ENCODE measurements at regions not wholly inside any gene's neighbourhood (a gene's known extent, or its start where the extent isn't known, plus 50 kb on each side); places are given as distances from the start of the nearest gene placed in this dataset.

- Histone ChIP-seq H3K4me1 (ENCODE audit: control insufficient read depth, insufficient read depth, low read length) (no peaks in the 10 kb centered on the region), H3K27ac (ENCODE audit: insufficient read depth, low read length) (no peak overlapping the region), H3K14ac (replicated peaks; ENCODE audit: low read depth, low read length) (no peak overlapping the region), H3K23ac (ENCODE audit: low read depth, low read length) (no peak overlapping the region), H3K4me2 (ENCODE audit: low read depth, low read length) (no peak overlapping the region), H2BK15ac (ENCODE audit: low read depth, low read length) (no peak overlapping the region), H3K79me1 (ENCODE audit: low read depth in 1 of 2, low read length in 2 of 2) (no peaks in the 10 kb centered on the region), H3K56ac (ENCODE audit: extremely low read depth, insufficient read depth, low read length) (no peak overlapping the region), H2AFZ (replicated peaks; ENCODE audit: low read length, poor library complexity) (no peak overlapping the region), H2AK9ac (replicated peaks; ENCODE audit: low read depth, low read length, poor library complexity) (no peak overlapping the region), H2BK5ac (ENCODE audit: low read depth, low read length, poor library complexity, severe bottlenecking) (no peak overlapping the region), H3K27me3 (ENCODE audit: control insufficient read depth, insufficient read depth, low read length) (no peaks in the 10 kb centered on the region), H3K9ac (ENCODE audit: low read depth, low read length) (no peak overlapping the region), H4K20me1 (ENCODE audit: insufficient read depth, low read length) (no peaks in the 10 kb centered on the region), H4K91ac (ENCODE audit: insufficient read depth, low read depth, low read length) (no peak overlapping the region), H2BK20ac (ENCODE audit: low read depth, low read length) (no peak overlapping the region), H4K5ac (ENCODE audit: low read depth, low read length) (no peak overlapping the region), H3K18ac (ENCODE audit: low read depth, low read length) (no peak overlapping the region), H2AK5ac (ENCODE audit: low read depth, low read length) (no peak overlapping the region), H3K4ac (ENCODE audit: low read depth, low read length) (no peak overlapping the region), H3K9me3 (ENCODE audit: control insufficient read depth, insufficient read depth, low read length) (peaks cover 9% of the 10 kb centered on the region; the same call in 1 of the 2 replicates), H4K8ac (ENCODE audit: low read depth in 2 of 2, low read length in 2 of 2) (no peak overlapping the region), H3K4me3 (ENCODE audit: insufficient read depth, low read depth, low read length) (no peak overlapping the region), H3K36me3 (ENCODE audit: control insufficient read depth, insufficient read depth, low read length) (no peaks in the 10 kb centered on the region), H3K9me1 (ENCODE audit: insufficient read depth, low read length) (no peaks in the 10 kb centered on the region), H2BK120ac (ENCODE audit: low read depth, low read length) (no peak overlapping the region)
- TF ChIP-seq CHD1 (IDR thresholded peaks at IDR 0.05; ENCODE audit: low read depth, low read length) (no peak), MXI1 (IDR thresholded peaks at IDR 0.05; ENCODE audit: borderline replicate concordance, low read depth, low read length) (no peak), USF2 (IDR thresholded peaks at IDR 0.05; ENCODE audit: low read depth, low read length) (no peak), RCOR1 (IDR thresholded peaks at IDR 0.05; ENCODE audit: insufficient replicate concordance, low read length) (no peak), NFE2L2 (IDR thresholded peaks at IDR 0.05; ENCODE audit: low read depth, low read length) (no peak), CEBPB (IDR thresholded peaks at IDR 0.05; ENCODE audit: low read depth, low read length) (no peak), MAFK (IDR thresholded peaks at IDR 0.05; ENCODE audit: low read depth, low read length) (no peak), RAD21 (IDR thresholded peaks at IDR 0.05; ENCODE audit: low read length) (no peak), FOS (IDR thresholded peaks at IDR 0.05; ENCODE audit: low read depth, low read length) (no peak), BHLHE40 (IDR thresholded peaks at IDR 0.05; ENCODE audit: low read depth, low read length) (no peak), RFX5 (IDR thresholded peaks at IDR 0.05; ENCODE audit: low read depth, low read length) (no peak), SMC3 (IDR thresholded peaks at IDR 0.05; ENCODE audit: low read depth, low read length) (no peak), MAZ (IDR thresholded peaks at IDR 0.05; ENCODE audit: borderline replicate concordance, low read depth, low read length) (no peak), POLR2A (IDR thresholded peaks at IDR 0.05; ENCODE audit: low read depth, low read length) (no peak)
- TF ChIP-seq, protein P1, sequence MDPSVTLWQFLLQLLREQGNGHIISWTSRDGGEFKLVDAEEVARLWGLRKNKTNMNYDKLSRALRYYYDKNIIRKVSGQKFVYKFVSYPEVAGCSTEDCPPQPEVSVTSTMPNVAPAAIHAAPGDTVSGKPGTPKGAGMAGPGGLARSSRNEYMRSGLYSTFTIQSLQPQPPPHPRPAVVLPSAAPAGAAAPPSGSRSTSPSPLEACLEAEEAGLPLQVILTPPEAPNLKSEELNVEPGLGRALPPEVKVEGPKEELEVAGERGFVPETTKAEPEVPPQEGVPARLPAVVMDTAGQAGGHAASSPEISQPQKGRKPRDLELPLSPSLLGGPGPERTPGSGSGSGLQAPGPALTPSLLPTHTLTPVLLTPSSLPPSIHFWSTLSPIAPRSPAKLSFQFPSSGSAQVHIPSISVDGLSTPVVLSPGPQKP (IDR thresholded peaks at IDR 0.05; ENCODE audit: borderline replicate concordance, low read depth, low read length) = no peak
- TF ChIP-seq, protein P2, sequence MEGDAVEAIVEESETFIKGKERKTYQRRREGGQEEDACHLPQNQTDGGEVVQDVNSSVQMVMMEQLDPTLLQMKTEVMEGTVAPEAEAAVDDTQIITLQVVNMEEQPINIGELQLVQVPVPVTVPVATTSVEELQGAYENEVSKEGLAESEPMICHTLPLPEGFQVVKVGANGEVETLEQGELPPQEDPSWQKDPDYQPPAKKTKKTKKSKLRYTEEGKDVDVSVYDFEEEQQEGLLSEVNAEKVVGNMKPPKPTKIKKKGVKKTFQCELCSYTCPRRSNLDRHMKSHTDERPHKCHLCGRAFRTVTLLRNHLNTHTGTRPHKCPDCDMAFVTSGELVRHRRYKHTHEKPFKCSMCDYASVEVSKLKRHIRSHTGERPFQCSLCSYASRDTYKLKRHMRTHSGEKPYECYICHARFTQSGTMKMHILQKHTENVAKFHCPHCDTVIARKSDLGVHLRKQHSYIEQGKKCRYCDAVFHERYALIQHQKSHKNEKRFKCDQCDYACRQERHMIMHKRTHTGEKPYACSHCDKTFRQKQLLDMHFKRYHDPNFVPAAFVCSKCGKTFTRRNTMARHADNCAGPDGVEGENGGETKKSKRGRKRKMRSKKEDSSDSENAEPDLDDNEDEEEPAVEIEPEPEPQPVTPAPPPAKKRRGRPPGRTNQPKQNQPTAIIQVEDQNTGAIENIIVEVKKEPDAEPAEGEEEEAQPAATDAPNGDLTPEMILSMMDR (conservative IDR thresholded peaks at IDR 0.05; ENCODE audit: low read depth, low read length) = no peak
- ChIA-PET CTCF (no interaction called here), POLR2A (ENCODE audit: unreplicated experiment) (no interaction called here)
- ATAC-seq (ENCODE audit: low read depth) (no peak), DNase-seq (no peak)
- dilution Hi-C loops (cut with HindIII; ENCODE audit: low sequenced_read_pairs, unreplicated experiment) = no loop called here
- no CpG with 5 or more reads among the region's 7 CpGs for WGBS, 2 experiments (ENCODE audit: extremely low coverage in 2 of 2, insufficient read length in 1 of 2)
- no TSS peak for BruUV-seq (replicated peaks)
- in situ Hi-C loops (cut with MboI; ENCODE audit: low sequenced_read_pairs) = no loop called here
- intact Hi-C loops (cut with micrococcal nuclease) = no loop called here
Measured at GRCh38 chr16:20141956-20142355, 68.3 kb upstream of the GPR139 start.

All from IMR-90 (cell line).